ENCODE measurements at regions not wholly inside any gene's neighbourhood (a gene's known extent, or its start where the extent isn't known, plus 50 kb on each side); places are given as distances from the start of the nearest gene placed in this dataset.

- H3K9ac ChIP-seq (ENCODE audit: low read length in 3 of 3), result no peak overlapping the region
- H3K27ac ChIP-seq (ENCODE audit: low read depth in 2 of 2, low read length in 2 of 2), result no peak overlapping the region
- H3K9me3 ChIP-seq (ENCODE audit: control insufficient read depth in 2 of 3, insufficient read depth in 1 of 3, low read length in 3 of 3), result no peaks in the 10 kb centered on the region
- H3K27me3 ChIP-seq (ENCODE audit: control insufficient read depth, insufficient read depth, low read length), result no peaks in the 10 kb centered on the region
- FAIRE-seq, result no peak
- intact Hi-C loops (cut with DNase I), result no loop called here
- no peaks in the 10 kb centered on the region for H3K4me1 ChIP-seq (ENCODE audit: control insufficient read depth in 2 of 3, insufficient read depth in 2 of 3, low read depth in 1 of 3, low read length in 3 of 3)
- TF ChIP-seq CTCF (IDR thresholded peaks at IDR 0.05; ENCODE audit: borderline replicate concordance, extremely low read depth, insufficient read depth), result no peak
- H3K4me3 ChIP-seq (ENCODE audit: low read length in 3 of 3), result no peak overlapping the region
- DNase-seq, result no peak
- H3K36me3 ChIP-seq (ENCODE audit: control insufficient read depth in 2 of 3, insufficient read depth in 3 of 3, low read length in 3 of 3), result no peaks in the 10 kb centered on the region
Observed at GRCh38 chr5:39680213-39680612, 255.4 kb upstream of the DAB2 start.

GRCh38 chr5:39678534-39678933, 253.8 kb upstream of the DAB2 start:
- no peak overlapping the region for H3K4me3 ChIP-seq (ENCODE audit: low read length in 3 of 3)
- H3K9ac ChIP-seq (ENCODE audit: low read length in 3 of 3), result no peak overlapping the region
- no peak for TF ChIP-seq CTCF (IDR thresholded peaks at IDR 0.05; ENCODE audit: borderline replicate concordance, extremely low read depth, insufficient read depth)
- H3K27ac ChIP-seq (ENCODE audit: low read depth in 2 of 2, low read length in 2 of 2), result no peak overlapping the region
- H3K27me3 ChIP-seq (ENCODE audit: control insufficient read depth, insufficient read depth, low read length), result no peaks in the 10 kb centered on the region
- no peaks in the 10 kb centered on the region for H3K4me1 ChIP-seq (ENCODE audit: control insufficient read depth in 2 of 3, insufficient read depth in 2 of 3, low read depth in 1 of 3, low read length in 3 of 3)
- intact Hi-C loops (cut with DNase I), result no loop called here
- DNase-seq (no peak), FAIRE-seq (no peak)
- no peaks in the 10 kb centered on the region for H3K36me3 ChIP-seq (ENCODE audit: control insufficient read depth in 2 of 3, insufficient read depth in 3 of 3, low read length in 3 of 3)
- H3K9me3 ChIP-seq (ENCODE audit: control insufficient read depth in 2 of 3, insufficient read depth in 1 of 3, low read length in 3 of 3), result no peaks in the 10 kb centered on the region

- TF ChIP-seq CTCF (IDR thresholded peaks at IDR 0.05; ENCODE audit: borderline replicate concordance, extremely low read depth, insufficient read depth), result no peak
- no peaks in the 10 kb centered on the region for H3K4me1 ChIP-seq (ENCODE audit: control insufficient read depth in 2 of 3, insufficient read depth in 2 of 3, low read depth in 1 of 3, low read length in 3 of 3)
- DNase-seq, result no peak
- H3K36me3 ChIP-seq (ENCODE audit: control insufficient read depth in 2 of 3, insufficient read depth in 3 of 3, low read length in 3 of 3), result no peaks in the 10 kb centered on the region
- H3K27me3 ChIP-seq (ENCODE audit: control insufficient read depth, insufficient read depth, low read length), result no peaks in the 10 kb centered on the region
- intact Hi-C loops (cut with DNase I), result no loop called here
- H3K9ac ChIP-seq (ENCODE audit: low read length in 3 of 3), result no peak overlapping the region
- no peak for FAIRE-seq
- H3K4me3 ChIP-seq (ENCODE audit: low read length in 3 of 3), result no peak overlapping the region
- no peak overlapping the region for H3K27ac ChIP-seq (ENCODE audit: low read depth in 2 of 2, low read length in 2 of 2)
- H3K9me3 ChIP-seq (ENCODE audit: control insufficient read depth in 2 of 3, insufficient read depth in 1 of 3, low read length in 3 of 3), result no peaks in the 10 kb centered on the region
Observed at GRCh38 chr5:39675676-39676075, 250.9 kb upstream of the DAB2 start.
